ENCODE measurements at regions not wholly inside any gene's neighbourhood (a gene's known extent, or its start where the extent isn't known, plus 50 kb on each side); places are given as distances from the start of the nearest gene placed in this dataset.

DNA sequence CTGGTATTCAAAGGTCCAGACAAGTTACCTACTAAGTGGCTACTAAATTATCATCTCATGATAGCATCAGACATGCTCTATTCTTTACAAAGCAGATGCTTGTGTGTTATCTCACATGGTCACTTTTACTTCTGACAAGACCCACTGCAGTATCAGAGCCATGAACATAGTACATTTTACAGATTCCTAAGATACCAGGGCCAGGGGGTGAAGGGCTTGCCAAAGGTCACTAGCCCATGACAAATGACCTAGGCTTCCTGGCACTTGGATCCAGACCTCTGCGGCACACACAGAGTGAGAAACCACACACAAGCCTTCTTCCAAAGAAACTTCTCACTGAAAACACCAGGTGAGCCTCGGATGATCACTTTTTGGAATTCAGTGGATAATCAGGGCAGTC is 446.8 kb downstream of the EIPR1 start:
- Mint-ChIP-seq H3K9me3 (no peaks in the 10 kb centered on the region), H3K36me3 (ENCODE audit: low read depth) (no peaks in the 10 kb centered on the region), H3K4me1 (no peaks in the 10 kb centered on the region), H3K4me3 (no peak overlapping the region), H3K27me3 (no peaks in the 10 kb centered on the region), H3K27ac (no peak overlapping the region)
- no peak for DNase-seq
- intact Hi-C loops (cut with micrococcal nuclease): no loop called here

DNA sequence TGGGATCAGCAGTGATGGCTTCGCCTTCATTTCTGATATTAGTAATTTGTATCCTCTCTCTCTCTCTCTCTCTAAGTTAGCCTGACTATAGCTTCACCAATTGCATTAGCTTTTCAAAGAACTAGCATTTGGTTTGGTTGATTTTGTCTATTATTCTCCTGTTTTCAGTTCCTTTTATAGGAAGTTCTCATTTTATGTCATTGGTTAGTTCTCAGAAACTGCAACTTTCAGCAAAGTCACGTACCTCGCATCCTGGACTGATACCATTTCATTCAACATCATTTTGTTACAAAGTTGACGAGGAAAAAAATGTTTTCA is 450.8 kb downstream of the EIPR1 start:
- Mint-ChIP-seq H3K4me1 (no peaks in the 10 kb centered on the region), H3K4me3 (no peak overlapping the region), H3K9me3 (no peaks in the 10 kb centered on the region), H3K27ac (no peak overlapping the region), H3K36me3 (ENCODE audit: low read depth) (no peaks in the 10 kb centered on the region), H3K27me3 (peaks cover 2% of the 10 kb centered on the region)
- no peak for DNase-seq
- intact Hi-C loops (cut with micrococcal nuclease): no loop called here

DNA sequence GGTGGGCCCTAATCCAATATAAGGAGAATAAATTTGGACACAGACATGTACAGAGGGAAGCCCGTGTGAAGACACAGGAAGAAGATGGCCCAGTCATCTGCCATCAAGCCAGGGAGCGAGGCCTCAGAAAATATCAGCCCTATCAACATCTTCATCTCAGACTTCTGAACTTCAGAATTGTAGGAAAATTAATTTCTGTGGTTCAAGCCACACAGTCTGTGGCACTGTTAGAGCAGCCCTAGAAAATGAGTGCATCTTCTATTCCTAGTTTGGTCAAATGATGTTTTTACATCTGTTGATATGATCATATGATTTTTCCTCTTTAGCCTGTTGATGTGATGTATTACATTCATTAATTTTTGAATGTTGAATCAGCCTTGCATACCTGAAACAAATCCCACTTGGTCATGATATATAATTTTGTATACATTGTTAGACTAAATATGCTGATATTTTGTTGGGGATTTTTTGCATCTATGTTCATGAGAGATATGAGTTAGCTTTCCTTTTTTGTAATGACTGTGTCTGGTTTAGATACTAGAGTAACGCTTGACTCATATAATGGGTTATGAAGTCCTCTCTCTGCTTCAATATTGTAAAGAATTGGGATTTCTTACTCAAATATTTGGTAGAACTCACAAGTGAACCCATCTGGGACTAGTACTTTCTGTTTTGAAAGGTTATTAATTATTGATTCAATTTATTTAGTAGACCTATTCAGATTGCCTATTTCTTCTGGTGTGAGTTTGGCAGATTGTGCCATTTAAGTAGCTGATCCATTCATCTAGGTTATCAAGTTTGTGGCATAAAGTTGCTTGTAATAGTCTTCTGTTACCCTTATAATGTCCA is 451.4 kb downstream of the EIPR1 start:
- H3K4me3 Mint-ChIP-seq: no peak overlapping the region
- H3K9me3 Mint-ChIP-seq: no peaks in the 10 kb centered on the region
- intact Hi-C loops (cut with micrococcal nuclease): no loop called here
- no peaks in the 10 kb centered on the region for H3K36me3 Mint-ChIP-seq (ENCODE audit: low read depth)
- DNase-seq: no peak
- peaks cover 2% of the 10 kb centered on the region for H3K27me3 Mint-ChIP-seq
- H3K27ac Mint-ChIP-seq: no peak overlapping the region
- no peaks in the 10 kb centered on the region for H3K4me1 Mint-ChIP-seq

DNA sequence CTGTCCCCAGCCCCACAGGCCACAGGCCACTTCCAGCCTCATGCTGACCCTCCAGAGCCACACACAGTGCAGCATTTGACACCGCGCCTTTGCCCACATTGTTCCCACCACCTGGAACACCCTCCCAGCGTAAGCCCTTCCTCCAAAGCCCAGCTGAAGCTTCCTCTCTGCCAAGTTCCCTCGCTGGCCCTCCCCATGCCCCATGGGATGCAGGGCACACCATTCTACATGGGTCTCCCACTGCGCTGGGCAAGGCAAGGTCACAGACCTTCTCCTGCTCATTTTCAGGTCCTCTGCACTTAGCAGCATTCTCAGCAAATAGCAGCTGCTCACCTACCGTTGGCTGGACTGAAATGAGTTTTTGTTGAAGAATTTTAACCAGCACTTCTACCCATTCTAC is 455.5 kb downstream of the EIPR1 start:
- intact Hi-C loops (cut with micrococcal nuclease): no loop called here
- no peaks in the 10 kb centered on the region for H3K36me3 Mint-ChIP-seq (ENCODE audit: low read depth)
- H3K4me3 Mint-ChIP-seq: no peak overlapping the region
- H3K27me3 Mint-ChIP-seq: peaks cover 2% of the 10 kb centered on the region
- no peaks in the 10 kb centered on the region for H3K9me3 Mint-ChIP-seq
- DNase-seq: no peak
- no peak overlapping the region for H3K27ac Mint-ChIP-seq
- H3K4me1 Mint-ChIP-seq: no peaks in the 10 kb centered on the region

DNA sequence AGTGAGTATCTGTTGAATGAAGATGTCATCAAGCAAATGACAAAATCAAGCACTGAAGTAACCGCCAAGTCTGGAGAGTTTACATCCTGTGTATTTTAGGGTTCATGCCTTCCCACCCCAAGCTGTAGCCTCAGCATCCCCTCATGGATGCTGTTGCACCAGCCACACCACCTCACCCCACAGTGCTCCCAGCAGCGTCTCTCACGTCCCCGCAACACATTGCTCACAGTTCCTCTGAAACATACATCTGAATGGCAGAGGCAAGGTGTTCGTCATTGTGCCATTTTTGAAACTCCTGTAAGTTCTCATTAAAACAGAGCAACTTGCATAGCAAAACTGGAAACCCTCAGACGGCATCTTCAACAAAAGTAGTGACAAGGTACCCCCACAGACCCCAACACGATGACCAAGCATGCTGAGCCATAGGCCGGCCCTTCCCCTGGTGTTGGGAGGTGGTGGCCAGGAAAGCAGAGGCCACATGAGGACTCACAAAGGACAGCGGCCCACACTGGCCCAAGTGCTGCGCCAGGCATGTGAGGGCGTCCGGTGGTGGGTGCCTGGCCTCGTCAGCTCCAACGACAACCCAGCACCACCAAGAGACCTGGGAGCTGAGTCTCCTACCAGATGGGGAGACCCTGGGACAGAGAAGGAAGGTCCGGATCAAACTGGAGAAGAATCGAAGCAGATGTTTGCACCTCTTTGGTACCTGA is 456.5 kb downstream of the EIPR1 start:
- no peaks in the 10 kb centered on the region for H3K9me3 Mint-ChIP-seq
- no peak overlapping the region for H3K27ac Mint-ChIP-seq
- H3K4me1 Mint-ChIP-seq: no peaks in the 10 kb centered on the region
- H3K36me3 Mint-ChIP-seq (ENCODE audit: low read depth): no peaks in the 10 kb centered on the region
- no peak overlapping the region for H3K4me3 Mint-ChIP-seq
- no peak for DNase-seq
- intact Hi-C loops (cut with micrococcal nuclease): no loop called here
- H3K27me3 Mint-ChIP-seq: peaks cover 2% of the 10 kb centered on the region

DNA sequence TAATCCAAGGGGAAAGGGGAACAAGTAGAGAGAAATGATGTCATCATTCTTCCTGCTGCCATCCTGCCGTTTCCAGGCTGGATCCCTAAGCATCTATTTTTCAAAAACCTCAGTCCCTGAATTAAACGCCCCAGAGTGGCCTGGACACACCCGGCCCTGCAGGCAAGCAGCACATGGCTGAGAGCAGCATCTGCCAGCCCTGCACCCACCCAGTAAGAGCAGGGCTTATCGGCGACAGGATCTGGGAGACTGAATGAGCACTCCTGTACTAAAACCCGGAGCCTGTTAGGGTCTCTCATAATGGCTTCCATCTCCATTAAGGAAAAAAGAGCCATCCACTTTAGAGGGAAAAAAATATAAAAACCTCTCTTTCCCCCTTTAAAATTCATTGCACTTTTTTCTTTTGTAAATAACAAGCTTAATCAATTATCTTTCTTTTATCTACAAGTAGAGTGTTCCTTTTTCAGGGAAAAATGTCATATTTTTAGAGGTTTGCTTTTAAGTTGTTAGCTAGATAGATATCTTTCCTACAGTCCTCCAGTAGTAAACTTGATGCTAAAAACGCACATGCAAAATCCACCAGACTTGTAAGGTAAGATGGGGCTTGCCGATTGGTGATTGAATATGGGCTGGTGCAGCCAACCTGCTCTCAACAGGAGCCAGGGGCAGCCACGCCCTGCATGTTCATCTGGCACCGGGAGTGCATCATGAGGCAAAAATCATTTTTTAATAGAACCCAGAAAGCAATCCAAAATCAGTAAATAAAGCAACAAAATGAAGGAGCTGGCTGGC is 457.8 kb downstream of the EIPR1 start:
- DNase-seq: no peak
- Mint-ChIP-seq H3K27me3 (peaks cover 2% of the 10 kb centered on the region), H3K9me3 (no peaks in the 10 kb centered on the region), H3K36me3 (ENCODE audit: low read depth) (no peaks in the 10 kb centered on the region), H3K4me3 (no peak overlapping the region), H3K27ac (no peak overlapping the region), H3K4me1 (no peaks in the 10 kb centered on the region)
- intact Hi-C loops (cut with micrococcal nuclease): no loop called here

DNA sequence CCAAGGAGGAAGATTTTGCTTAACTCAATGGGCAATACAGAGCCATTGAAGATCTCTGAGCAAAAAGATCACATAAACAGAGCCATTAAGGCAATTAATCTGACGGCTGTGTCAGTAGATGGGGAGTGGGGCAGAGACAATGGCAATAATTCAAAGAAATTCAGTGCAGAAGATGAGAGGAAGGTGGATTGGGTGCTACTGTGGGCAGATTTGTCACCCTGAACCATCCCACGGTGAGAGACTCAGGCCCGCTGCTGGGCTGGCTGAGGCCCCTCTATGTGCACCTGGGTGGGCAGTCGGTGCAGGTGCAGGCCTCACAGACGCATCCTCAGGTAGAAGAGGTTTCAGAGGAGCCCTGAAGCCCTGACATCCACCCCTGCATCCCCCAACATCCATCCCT is 458.6 kb downstream of the EIPR1 start:
- Mint-ChIP-seq H3K36me3 (ENCODE audit: low read depth) (no peaks in the 10 kb centered on the region), H3K27ac (no peak overlapping the region), H3K27me3 (no peaks in the 10 kb centered on the region), H3K4me1 (no peaks in the 10 kb centered on the region), H3K4me3 (no peak overlapping the region), H3K9me3 (no peaks in the 10 kb centered on the region)
- no peak for DNase-seq
- intact Hi-C loops (cut with micrococcal nuclease): no loop called here

DNA sequence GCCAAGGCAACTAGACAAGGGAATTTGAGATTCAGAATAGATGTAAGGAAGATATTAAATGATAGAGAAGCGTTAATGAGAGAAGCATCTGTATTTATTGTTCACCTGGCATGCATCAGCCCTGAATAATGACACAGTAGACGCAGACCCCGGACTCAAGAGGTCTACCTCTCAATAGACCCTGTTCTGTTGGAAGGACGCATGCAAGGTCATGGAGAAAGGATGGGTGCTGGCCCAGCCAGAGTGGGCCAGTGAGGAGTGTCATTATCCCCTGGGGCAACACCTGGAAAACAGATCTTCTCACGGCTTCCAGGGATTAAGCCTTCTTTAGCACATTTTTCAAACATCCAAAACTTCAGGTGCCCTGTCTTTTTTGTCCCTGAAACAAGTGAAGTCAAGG is 461.0 kb downstream of the EIPR1 start:
- Mint-ChIP-seq H3K4me3 (no peak overlapping the region), H3K4me1 (no peaks in the 10 kb centered on the region), H3K27me3 (no peaks in the 10 kb centered on the region), H3K36me3 (ENCODE audit: low read depth) (no peaks in the 10 kb centered on the region), H3K9me3 (no peaks in the 10 kb centered on the region), H3K27ac (no peak overlapping the region)
- DNase-seq: no peak
- intact Hi-C loops (cut with micrococcal nuclease): no loop called here

DNA sequence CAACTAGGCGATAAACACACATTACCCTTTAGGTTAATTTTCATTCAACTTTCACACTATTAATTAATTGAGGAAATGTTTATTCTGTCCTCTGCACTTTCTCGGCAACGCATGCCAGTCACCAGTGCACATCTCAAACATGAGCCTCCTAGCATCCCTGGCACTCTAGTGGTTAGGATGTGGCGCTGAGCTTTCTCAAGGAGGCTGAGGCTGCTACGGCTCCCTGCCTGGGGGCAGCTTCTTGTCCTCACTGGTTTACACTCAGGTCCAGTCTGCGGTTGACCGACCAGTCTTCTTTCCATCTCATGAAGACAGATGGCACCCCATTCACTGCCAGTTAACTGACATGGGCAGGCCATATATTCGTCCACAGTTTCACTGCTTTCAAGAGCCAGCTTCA is 463.4 kb downstream of the EIPR1 start:
- DNase-seq: no peak
- Mint-ChIP-seq H3K4me1 (no peaks in the 10 kb centered on the region), H3K4me3 (no peak overlapping the region), H3K27ac (no peak overlapping the region), H3K9me3 (no peaks in the 10 kb centered on the region), H3K27me3 (no peaks in the 10 kb centered on the region), H3K36me3 (ENCODE audit: low read depth) (no peaks in the 10 kb centered on the region)
- intact Hi-C loops (cut with micrococcal nuclease): no loop called here

DNA sequence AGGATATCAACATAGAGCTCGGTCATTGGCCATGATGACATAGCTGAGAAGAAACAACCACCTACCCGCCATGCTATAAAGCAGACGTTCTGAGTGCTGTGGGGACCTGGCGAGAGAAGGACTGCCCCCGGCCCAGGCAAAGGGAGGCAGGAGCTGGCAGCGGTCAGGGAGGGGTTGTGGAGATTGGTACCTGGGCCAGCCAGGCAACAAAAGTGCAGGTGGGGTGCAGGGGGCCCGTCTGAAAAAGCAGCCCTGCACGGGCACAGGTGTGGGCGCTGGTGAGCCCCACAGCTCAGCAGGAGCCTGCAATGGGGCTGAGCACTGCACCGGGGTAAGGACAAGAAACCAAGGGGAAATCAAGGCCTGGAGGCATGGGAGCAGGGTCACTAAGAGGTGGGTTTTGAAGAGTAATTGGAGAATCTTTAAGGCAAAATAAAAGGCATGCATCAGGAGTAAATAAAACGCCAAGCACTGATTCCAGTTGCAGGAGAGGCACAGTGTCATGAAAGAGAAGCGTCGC is 464.0 kb downstream of the EIPR1 start:
- Mint-ChIP-seq H3K27ac (no peak overlapping the region), H3K27me3 (no peaks in the 10 kb centered on the region), H3K36me3 (ENCODE audit: low read depth) (no peaks in the 10 kb centered on the region), H3K4me3 (no peak overlapping the region), H3K4me1 (no peaks in the 10 kb centered on the region), H3K9me3 (no peaks in the 10 kb centered on the region)
- DNase-seq: no peak
- intact Hi-C loops (cut with micrococcal nuclease): no loop called here

DNA sequence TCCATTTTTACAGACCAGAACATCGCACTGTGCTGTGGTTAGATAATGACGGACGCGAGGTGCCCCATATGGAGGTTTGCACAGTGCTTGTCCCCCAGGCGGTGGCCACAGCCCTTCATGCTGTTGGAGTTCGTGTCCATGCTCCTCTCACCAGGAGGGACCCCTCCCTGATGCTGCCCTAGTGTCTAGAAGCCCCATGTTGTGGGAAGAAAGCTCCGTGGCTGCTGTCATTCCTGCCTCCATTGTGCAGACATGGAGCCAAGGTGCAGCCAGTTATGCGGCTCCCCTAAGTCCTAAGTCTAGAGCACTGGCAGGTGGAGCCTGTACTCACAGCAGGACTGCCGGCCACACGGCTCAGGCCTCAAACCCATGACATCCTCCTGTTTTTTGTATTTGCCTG is 464.9 kb downstream of the EIPR1 start:
- Mint-ChIP-seq H3K36me3 (ENCODE audit: low read depth) (no peaks in the 10 kb centered on the region), H3K4me3 (no peak overlapping the region), H3K27me3 (no peaks in the 10 kb centered on the region), H3K27ac (no peak overlapping the region), H3K9me3 (no peaks in the 10 kb centered on the region), H3K4me1 (no peaks in the 10 kb centered on the region)
- intact Hi-C loops (cut with micrococcal nuclease): no loop called here
- DNase-seq: no peak

DNA sequence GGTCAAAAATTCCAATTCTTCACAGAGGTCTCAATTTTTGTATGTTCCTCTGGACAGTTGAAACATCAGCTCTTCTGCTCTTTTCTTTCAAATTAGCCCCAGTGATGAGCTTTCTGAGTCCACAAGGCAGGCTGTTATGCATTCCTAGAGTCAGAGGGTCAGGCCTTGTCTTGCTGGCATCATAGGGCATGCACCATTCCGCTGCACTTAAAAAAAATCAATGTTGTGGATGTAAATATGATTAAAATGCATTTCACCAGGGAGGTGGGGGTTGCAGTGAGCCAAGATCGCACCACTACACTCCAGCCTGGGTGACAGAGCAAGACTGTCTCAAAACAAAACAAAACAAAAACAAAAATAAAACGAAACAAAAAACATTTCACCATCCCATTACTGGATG is 465.3 kb downstream of the EIPR1 start:
- no peak overlapping the region for H3K27ac Mint-ChIP-seq
- intact Hi-C loops (cut with micrococcal nuclease): no loop called here
- no peaks in the 10 kb centered on the region for H3K27me3 Mint-ChIP-seq
- H3K36me3 Mint-ChIP-seq (ENCODE audit: low read depth): no peaks in the 10 kb centered on the region
- no peaks in the 10 kb centered on the region for H3K9me3 Mint-ChIP-seq
- DNase-seq: no peak
- H3K4me3 Mint-ChIP-seq: no peak overlapping the region
- no peaks in the 10 kb centered on the region for H3K4me1 Mint-ChIP-seq

DNA sequence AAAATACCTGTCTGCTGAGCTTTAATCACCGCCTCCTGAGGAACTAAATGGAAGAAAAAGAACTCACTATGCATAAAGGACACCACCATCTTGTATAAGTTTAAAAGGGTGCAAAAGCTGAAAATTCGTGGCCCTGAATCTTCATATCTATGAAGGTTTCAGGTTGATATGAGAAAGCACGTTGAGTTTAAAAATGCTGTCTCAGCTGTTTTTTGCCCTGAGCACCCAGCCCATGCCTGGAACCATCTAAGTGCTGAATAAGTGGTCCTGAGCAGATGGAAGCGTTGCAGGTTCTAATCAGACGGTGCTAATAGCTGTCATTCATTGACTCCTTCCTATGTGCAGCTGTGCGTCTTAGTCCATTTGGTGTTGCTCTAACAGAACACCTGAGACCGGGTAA is 467.4 kb downstream of the EIPR1 start:
- H3K9me3 Mint-ChIP-seq: no peaks in the 10 kb centered on the region
- no peaks in the 10 kb centered on the region for H3K36me3 Mint-ChIP-seq (ENCODE audit: low read depth)
- H3K4me3 Mint-ChIP-seq: no peak overlapping the region

More for the DNA sequence above, 467.4 kb downstream of the EIPR1 start:
- H3K27me3 Mint-ChIP-seq: no peaks in the 10 kb centered on the region
- H3K27ac Mint-ChIP-seq: no peak overlapping the region
- intact Hi-C loops (cut with micrococcal nuclease): no loop called here
- DNase-seq: no peak
- H3K4me1 Mint-ChIP-seq: no peaks in the 10 kb centered on the region
